ENCODE measurements at regions not wholly inside any gene's neighbourhood (a gene's known extent, or its start where the extent isn't known, plus 50 kb on each side); places are given as distances from the start of the nearest gene placed in this dataset.
A peak's percentile ranks its signal among the peaks of the same experiment; 100 is the strongest.

DNA sequence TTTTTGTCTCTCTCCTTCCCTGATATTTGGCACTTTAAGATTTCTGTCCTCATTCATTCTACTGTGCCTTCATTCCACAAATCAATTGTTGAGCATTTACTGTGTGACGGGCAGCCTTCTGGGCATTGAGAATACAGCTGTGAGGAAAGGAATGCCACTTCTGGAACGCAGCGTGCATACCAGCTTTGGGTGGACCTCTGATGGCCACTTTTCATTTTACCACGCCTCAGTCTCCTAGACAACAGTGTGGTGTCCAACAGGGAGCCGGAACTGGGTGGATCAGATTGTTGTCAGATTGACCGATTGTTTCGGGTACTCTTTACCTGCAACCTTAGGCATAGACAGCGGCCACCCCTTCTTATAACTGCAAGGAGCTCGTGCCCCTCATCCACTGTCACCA, 222.7 kb upstream of the DPP6 start:
- no peak for DNase-seq (ENCODE audit: low read depth in 2 of 2)

DNA sequence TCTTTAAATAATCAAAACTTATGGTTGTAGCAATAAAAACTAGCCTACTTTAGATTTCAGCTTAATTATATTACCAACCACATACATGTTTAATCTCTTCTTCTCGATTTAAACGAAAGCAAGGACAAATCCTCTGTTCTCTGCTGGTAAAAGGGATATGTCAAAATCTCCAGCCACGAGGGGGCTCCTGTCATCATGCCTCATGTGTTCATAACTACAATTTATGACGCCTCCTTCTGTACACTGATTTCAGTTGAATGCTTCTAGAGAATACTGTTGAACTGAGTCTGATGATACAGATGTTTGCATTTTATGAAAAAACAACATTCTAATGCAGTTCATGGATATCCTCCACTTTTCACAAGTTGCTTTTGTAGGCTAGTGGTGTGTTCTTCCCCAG, 220.0 kb upstream of the DPP6 start:
- DNase-seq (ENCODE audit: low read depth in 2 of 2): no peak

DNA sequence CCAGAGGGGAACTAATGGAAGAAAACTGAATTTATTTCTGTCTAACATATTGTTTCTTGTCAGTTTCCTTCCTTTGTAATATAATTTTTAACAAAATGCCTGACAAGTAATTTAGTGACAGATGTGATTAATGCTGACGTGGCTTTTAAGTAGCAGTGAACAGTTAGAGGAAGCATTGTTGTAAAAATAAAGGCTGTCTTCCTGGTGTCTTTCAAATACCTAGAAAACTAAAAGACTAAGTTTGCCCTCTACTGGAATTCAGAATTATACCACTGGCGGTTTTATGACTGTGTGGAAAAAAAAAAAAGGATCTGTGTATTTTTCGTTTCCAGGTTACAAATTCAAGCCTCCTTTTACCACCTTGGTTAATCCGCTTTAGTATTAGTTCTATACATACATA, 217.1 kb upstream of the DPP6 start:
- DNase-seq (ENCODE audit: low read depth in 2 of 2): no peak

DNA sequence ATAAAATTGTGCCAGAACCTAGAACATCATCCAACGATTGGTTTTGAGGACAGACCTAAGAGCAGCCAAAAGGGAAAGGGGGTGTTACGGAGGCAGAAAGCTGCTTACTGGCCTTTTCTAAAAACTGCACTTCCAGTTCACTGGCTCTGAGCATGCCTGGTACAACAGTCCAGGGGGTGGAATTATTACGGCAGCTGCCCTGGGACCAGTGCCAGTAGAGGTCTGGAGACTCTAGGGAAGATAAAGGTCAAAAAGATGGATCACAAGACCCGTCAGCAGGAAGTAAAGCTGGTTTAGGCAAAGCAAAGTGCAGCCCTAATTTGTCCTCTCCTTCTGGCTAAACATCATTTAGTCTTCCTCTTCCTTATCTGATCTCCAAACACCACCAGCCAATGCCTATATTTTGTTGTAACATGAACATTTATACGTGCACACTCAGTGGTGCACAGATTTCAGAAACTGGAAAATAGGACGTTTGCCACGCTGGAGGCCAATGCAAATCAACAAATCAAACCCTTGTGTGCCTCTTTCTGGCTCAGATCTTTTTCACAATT, 216.4 kb upstream of the DPP6 start:
- no peak for DNase-seq (ENCODE audit: low read depth in 2 of 2)

DNA sequence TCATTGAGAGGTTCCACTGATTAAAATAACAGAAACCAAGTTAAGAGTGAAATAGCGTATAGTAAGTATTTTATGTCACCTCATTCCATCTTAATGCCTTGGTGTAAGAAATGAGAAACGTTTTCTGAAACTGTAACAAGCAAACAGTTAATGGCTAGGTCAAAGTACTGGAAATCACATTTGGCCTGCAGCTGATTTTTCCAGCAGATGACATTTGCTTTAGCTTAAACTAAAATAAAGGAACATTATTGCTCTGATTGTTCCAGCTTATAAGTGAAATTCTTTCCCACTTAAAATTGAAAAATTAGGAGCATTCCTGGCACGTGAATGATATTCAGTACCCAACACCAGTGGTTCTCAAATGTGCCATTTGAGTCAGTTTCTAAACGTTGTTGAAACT, 213.6 kb upstream of the DPP6 start:
- DNase-seq (ENCODE audit: low read depth in 2 of 2): no peak

DNA sequence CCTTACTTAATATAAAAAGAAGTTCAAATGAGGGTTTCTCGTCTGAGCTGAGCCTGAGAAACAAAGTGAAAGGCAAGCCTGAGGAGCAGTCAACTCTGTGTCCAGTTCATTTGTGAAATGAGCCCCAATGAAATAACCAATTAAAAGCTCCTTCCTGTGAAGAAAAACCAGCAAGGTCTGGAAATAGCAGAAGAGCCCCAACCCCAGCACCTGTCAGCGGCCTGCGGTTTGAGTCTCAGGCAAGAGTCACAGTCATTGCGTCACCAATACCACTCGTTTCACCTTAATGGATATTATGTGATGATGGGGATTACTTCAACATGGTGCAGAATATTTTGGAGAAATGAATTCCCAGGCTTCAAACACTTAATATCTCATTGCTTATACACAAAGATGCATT, 211.3 kb upstream of the DPP6 start:
- DNase-seq (ENCODE audit: low read depth in 2 of 2): no peak

DNA sequence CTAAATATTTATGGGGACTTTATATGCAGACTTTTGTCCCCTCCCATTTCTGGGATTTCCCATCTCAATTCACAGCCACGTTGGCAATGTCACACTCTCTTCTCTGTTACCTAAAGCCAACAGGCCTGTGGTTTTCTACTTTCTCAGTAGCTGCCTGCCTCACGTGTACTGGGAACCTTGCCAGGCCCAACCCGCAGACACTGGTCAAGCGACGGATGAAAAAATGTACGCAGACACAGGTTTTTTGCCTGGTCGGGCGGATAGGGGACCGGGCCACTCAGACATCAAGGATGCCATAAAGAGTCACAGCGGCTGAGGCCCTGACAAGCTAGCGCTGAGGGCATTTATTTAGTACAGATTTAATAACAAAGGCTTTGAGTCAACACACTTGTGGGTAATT, 204.4 kb upstream of the DPP6 start:
- DNase-seq (ENCODE audit: low read depth in 2 of 2): no peak

DNA sequence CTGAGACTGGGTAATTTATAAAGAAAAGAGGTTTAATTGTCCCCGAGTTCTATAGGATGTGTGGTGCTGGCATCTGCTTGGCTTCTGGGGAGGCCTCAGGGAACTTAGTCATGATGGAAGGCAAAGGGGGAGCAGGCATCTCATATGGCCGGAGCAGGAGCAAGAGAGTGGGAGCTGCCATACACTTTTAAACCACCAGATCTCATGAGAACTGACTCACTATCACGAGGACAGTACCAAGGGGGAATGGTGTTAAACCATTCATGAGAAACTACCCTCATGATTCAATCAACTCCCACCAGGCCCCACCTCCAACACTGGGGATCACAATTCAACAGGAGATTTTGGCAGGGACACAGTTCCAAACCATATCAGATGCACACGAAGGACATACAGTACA, 199.9 kb upstream of the DPP6 start:
- DNase-seq (ENCODE audit: low read depth in 2 of 2): no peak

DNA sequence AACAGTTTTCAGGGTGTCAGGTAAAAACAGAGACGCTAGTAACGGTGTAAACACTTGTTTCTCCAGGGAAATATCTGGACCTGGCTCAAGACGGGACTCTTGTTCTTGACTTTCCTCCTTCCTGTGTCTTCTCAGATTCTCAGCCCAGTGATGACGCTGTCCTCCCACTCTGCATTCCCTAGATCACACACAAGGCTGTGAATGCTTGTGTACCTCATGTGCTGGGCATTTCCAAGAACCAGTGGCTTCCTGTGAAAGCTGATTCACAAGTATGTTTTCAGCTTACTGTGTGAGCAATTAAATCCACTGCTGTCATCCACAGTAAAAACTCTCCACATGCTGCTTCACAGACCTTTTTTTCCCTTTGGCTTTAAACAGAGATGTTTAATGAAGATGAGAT, 193.8 kb upstream of the DPP6 start:
- peak; percentile 60 to 63 for DNase-seq (ENCODE audit: low read depth in 2 of 2)

DNA sequence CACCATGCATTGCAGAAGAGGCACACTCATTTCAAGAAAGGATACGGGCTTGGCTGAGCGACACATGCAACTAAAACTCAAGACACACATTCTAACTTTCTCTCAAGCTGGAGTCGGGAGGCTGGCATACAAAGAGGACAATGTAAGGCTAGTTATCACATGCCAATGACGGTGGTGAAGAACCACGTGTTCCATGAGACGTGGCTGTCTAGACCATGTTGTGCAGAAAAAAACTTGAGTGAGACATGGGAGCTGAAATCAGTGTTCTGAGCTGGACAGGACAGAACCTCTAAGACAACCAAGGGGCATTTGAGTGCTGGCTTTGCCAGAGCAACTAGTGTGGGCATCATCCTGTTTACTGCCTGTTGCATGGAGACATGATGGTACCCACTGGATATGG, 193.0 kb upstream of the DPP6 start:
- DNase-seq (ENCODE audit: low read depth in 2 of 2): no peak

DNA sequence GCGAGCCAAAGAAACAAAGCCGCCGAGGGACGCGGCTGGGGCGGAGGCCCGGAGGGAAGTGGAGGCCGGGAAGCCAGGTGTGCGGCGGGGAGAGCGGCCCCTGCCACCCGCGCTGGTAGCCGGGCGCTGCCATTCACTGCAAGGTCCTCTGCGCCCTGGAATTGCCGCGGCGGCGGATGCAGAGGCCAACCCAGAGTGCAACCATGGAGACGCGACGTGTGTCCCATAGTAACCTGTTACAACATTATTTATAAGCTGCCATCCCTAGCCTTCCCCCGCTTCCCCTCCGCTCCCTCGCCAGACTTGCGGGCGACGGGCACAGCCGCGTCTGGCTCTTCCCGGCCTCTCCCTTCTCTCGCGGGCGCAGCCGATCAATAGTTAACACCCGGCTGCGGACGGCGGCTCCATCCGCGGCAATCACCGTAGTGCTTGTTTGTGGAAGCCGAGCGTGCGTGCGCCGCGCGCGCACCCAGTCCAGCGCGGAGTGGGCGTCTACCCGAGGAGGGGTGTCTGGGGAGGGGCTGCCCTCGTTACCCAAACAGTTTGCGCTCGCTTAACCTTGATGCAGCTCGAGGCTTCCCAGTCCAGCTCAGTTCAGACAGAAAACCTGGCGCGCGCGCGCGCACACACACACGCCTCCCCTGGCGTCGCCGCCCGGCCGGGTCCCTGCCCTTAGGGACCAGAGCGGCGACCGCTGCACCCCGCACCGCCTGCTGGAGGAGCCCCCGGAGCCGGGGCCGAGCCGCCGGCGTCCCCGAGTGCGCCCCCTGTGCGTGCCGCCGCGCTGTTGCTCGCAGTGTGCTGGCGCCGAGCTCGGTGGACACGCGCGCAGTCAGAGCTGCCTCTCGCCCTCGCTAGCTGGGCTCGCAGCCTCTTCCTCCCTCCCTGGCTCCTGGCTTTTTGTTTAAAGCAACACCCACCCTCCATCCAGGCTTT, 165.4 kb upstream of the DPP6 start:
- DNase-seq (ENCODE audit: low read depth in 2 of 2): no peak

DNA sequence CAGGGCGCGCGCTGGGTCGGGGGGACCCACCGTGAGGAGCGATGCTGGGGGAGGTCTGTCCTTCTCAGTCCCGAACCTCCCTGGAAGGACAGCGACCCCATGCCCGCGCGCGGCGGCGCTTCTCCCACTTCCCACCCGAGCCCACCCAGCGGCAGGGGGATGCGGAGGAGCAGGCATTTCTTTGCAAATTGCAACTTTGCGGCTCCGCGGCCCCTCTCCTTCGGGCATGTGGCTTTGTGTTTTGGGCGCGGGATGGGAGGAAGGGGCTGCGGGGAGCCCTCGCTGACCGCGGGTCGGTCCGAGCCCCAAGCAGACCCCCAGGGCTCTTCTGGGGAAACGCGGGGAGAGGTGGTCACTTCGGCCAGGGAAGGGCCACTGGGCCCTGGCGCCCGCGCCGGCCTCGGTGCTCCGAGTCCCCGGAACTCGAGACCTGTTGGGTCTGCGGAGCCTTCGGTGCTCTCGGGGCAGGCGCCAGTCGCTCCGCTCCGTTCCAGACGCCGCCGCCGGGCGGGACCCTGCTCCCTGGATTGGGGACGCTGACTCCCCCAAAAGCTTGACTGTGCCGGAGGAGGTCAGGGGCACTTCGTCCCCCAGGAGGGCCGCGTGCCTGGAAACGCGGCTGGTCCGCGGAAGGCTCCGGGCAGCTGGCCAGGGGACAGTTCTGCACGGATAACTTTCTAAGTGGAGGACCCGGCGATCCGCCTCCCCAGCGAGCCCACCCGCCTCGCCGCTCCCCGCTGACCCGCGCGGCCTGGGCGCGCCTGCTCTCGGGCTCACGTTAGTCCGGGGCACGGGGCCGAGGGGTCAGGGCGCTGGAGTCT, 164.2 kb upstream of the DPP6 start:
- DNase-seq (ENCODE audit: low read depth in 2 of 2): no peak

DNA sequence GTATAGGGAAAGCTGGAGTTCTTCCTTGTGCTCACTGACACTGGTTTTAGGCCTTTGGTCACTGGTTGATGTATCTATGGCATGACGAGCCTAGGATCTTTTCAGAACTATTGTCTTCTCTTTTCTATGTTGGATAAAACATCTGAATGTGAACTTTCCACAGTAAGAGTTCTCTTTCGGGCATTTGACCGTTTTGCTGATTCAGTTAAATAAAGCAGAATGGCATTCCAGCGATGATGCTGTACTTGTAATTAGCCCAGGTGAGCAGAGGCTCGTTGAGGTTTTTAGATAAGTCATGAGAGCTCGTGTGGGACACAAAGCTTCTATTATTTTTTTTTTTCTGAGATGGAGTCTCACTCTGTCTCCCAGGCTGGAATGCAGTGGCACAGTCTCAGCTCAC, 160.2 kb upstream of the DPP6 start:
- DNase-seq (ENCODE audit: low read depth in 2 of 2): no peak

DNA sequence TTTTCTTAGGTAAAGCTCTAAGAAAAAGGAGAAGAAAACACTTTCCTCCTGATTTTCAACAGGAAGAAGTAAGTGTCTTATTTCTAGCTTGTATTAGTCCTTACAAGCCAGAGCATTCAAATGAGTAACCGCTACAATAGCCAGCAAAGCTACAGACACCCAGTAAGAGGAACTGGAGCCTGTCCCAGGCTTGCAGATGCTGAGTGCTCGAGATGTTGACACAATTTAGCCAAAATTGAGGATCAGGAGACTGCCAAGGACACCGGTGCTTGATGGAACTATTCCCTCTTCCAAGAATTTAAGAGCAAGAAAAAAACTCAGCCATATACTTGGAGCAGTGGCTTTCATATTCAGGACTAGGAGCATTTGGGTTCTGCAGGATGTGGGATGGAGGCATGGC, 149.3 kb upstream of the DPP6 start:
- no peak for DNase-seq (ENCODE audit: low read depth in 2 of 2)

DNA sequence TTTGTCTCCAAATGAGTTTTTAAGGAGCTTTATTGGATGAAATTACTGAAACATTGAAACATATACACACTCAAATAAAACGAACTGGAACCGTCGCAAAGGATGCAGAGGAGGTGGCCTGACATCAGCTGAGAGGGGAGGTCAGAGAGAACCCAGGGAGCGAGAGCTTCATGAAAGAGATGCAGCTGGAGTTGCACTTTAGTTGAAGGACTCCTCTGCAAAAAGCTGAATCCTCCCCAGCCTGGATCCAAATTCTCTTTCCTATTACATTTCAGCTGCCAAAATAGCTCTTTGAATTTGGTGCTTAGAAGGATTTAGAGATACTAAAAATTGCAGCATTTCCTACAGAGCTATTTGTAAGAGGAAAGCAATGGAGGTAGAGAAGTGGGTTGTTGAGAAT, 140.0 kb upstream of the DPP6 start:
- DNase-seq (ENCODE audit: low read depth in 2 of 2): no peak

DNA sequence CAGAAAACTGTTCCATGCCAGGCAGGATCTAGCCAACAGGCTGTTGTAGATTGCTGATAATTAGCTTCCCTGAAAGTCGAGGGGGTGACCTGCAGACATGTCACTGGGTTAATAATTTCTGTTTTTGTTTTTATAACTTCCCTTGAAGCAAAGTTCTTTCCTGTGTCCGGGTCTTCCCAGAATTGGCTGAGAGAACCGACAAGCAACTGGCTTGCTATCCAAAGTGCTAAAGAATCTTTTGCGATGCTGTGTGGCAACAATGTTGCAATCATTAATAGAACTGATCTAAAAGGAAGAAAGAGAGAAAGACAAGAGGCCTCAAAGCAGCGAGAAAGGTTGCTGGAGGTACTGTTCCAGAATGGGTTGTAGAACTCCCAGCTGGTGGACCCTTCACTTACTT, 132.1 kb upstream of the DPP6 start:
- no peak for DNase-seq (ENCODE audit: low read depth in 2 of 2)

DNA sequence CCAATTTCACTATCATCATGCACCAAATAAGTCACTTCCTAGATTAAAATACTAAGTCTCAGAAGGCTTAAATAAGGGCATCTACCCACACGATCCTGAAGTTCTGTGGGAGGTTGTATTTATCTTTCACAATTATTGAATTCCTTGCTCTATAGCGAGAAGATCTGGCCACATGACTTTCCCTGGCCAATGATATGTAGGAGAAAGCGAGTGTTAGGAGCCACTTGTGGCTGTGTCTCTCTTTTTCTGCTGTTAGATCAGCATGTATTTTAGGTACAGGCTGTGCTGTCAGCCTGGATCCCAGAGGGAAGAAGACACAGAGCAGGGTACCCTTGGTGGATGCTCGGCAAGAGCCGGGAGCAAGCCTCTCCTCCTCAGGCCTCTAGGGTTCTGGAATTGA, 131.3 kb upstream of the DPP6 start:
- DNase-seq (ENCODE audit: low read depth in 2 of 2): no peak

DNA sequence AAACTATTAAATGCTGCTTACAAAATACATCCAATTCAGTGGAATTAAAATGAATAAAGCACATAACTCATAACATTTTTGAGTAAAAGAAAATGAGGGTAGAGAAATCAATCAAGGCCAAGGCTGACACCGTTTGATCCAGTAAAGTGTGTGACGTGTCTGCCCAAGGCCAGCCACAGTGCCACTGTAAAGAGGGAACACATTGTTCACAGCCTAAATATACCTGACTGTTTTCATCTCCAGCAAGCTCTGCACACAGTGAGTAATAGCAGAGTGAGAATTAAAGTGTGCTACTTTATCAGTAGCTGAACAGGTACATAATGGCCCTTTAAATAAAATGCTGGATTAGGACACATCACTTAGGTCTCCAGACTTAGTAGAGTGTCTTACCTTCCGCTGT, 130.8 kb upstream of the DPP6 start:
- no peak for DNase-seq (ENCODE audit: low read depth in 2 of 2)

DNA sequence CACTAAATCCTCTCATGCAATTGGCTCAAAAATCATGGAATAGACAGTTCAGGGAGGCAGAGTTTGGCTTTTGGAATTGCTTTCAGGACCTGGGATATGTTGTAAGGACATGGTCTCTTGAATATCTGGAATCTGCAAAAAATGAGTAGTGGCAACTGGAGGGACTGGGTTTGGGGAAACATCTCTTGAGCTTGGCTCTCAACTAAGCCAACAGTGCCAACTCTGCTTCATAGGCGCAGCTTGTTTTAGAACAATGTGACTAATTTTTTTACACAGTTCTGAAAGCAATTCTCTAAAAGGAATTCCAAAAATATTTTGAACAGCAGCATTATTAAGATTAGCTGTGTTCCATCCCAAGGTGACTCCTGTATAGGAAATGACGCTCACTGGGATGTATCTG, 121.5 kb upstream of the DPP6 start:
- no peak for DNase-seq (ENCODE audit: low read depth in 2 of 2)

DNA sequence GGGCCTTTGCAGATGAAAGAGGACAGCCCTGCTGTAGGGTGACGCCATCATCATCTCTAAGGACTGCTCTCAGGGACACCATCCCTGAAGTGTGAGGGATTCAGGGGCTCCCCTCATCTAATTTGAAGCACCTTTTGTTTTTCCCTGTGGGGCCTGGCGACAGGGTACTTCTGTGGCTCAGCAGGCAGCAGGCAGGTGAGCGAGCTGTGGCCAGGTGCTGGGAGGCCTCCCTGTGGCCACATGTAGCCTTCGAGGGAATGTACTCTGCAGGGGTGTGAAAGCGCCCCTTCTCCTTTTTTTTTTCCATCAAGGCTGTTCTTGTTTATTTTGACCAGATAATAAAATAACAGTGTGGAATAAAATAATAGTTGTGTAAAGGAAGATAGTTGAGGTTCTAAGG, 118.2 kb upstream of the DPP6 start:
- no peak for DNase-seq (ENCODE audit: low read depth in 2 of 2)

DNA sequence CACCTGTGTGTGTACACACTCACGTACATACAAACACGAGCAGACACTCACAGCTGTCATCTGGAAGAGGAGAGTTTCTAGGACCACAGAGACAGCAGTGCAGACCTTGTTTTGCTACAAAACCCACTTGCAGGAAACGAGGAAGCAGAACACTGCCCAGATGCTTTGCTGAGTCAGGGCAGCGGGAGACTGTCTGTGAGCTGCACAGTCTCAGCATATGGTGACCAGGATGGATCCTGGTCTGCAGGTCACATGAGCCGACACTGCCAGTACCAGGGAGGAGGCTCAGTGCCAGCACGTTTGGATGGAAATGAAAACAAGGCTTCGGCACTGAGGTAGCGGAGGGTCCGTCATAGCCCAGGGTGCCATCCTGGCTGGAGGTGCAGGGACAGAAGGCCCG, 117.6 kb upstream of the DPP6 start:
- no peak for DNase-seq (ENCODE audit: low read depth in 2 of 2)

DNA sequence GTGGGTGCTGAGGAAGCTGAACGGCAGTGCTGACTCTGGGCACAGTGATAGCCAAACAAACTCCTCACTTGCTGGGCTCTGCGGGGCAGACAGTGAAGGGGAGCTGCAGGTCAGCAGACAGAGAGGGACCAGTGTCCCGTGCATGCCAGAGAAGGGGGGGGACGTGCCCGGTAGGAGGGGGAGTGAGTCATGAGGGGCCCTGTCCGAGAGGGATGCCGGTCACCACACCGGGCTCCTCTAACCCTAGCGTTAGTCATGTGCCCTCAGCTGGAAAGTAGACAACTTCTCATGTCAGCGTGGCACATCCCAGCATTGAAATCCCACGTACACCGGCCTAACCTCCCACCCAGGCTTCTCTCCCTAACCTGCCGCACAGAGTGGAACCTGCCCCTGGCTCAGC, 117.1 kb upstream of the DPP6 start:
- no peak for DNase-seq (ENCODE audit: low read depth in 2 of 2)

DNA sequence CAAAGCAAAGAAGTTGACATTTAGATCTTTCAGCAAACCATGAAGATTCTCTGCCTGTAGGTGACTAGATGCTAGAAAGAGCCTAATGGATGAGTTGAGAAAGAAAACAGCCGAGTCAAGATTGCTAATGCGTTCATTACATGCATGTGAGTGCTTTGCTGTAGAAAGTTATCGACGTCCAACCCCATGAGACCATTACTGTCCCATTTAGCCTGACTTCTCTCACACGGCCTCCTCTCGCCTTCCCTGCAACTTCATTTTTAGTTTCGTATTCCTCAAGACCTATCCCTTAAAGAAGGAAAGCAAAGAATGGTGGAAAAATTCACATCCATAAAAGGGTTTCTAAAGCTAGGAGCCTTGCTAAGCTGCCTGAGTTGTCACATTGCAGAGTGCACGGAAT, 113.7 kb upstream of the DPP6 start:
- DNase-seq (ENCODE audit: low read depth in 2 of 2): no peak
